Superior temporal gyrus (tissue), 1 donor: ENCODE measurements at regions not wholly inside any gene's neighbourhood (a gene's known extent, or its start where the extent isn't known, plus 50 kb on each side); places are given as distances from the start of the nearest gene placed in this dataset.

Source experiments
- DNase-seq: peaks from one replicate; pipeline ENCODE4 v3.0.0-alpha.2; 2016; ENCODE audit errors: extremely low spot score

- no peak for DNase-seq
Measured at GRCh38 chr16:51085271-51085670, 65.8 kb downstream of the SALL1 start.

GRCh38 chr16:51084074-51084928 is 66.8 kb downstream of the SALL1 start:
- DNase-seq, result no peak

DNA sequence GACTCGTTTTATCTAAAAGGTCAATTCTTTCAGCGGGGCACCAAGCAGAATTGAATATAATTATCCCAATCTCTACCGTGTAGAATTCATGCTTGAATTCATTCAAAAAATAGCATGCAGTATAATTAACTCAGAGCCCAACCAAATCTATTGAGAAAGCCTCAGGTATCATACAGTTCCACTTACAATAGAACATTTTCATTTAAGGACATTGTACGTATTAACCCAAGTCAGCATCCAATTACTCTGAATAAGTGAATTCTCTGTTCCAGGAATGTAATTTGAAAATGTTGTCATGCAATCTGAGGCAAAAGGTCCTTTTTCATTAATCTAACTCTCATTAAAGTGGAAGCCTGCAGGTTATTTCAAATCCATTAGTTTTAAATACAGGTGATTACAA is 78.5 kb downstream of the SALL1 start:
- no peak for DNase-seq

DNA sequence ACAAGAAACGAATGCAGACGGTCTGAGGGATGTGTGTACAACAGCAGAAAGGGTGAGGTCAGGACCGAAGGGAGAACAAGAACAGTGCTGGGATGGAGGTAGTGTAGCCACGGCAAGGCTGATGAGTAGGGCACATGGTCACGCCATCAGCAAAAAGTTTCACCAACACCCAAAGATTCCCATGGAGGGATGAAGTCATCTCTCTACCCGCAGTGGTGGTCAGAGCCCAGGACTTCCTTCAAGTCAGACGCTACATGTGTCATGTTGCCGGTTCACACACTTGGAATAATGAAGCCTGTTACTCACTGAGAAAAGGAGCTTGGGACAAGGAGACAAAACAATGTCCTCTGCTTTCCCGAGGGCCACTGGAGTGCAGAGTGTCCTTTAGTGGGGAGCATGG is 79.7 kb downstream of the SALL1 start:
- no peak for DNase-seq

DNA sequence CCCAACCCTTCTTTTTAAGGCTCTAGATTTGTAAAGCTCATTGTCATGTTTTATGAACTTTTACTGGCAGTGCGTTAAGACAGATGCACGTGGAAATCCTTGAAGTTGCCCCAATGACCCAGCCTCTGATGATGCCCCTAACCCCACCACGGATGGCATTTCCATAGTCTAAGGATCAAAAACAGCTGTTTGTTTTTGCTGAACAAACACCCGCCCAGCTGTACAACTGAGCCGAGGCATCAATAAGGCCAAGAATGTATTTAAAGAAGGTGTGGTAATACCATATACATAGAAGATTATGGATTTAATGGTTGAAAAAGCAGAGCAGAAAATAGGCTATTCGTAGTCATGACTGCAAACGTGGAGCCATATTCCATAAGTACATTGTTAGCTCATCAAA is 83.7 kb downstream of the SALL1 start:
- DNase-seq, result no peak

DNA sequence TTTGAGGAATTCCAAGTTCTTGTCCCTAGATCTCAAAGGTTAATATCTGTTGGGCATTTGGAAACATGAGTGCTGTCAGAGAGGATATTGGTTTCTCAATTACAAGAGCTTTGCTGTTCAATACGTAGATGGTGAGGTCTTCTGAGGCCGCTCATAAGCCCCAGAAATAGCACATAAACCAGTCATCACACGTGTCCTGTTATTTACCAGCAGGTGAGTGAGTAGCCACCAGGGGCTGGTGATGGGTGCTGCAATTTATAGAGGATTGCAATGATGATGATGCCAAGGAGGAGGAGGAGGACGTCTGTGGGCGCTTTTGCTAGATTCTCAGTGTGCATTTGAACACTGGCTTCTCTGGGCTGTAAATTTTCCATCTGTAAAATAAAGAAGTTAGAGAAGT is 89.0 kb downstream of the SALL1 start:
- DNase-seq, result no peak

DNA sequence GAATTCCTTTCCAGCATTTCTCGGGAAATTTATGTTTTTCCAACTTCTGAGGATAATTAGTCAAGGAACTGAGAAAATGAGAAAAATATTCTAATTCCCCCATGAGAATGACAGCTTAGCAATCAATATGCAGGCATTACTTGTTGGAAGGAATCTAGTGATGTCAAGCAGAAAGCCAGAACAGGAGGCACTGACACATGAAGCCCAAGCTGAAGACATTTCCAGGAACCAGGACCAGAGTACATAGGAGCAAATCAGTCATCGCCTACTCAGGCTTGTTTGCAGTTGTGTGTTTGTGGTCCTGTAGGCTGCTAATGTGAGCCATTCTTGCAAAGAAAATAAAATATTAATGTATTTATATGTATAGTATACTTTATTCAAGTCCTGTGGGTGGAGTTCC is 89.7 kb downstream of the SALL1 start:
- no peak for DNase-seq

- peak; percentile 80 for DNase-seq
Measured at GRCh38 chr16:51057969-51058337, 93.1 kb downstream of the SALL1 start.

DNA sequence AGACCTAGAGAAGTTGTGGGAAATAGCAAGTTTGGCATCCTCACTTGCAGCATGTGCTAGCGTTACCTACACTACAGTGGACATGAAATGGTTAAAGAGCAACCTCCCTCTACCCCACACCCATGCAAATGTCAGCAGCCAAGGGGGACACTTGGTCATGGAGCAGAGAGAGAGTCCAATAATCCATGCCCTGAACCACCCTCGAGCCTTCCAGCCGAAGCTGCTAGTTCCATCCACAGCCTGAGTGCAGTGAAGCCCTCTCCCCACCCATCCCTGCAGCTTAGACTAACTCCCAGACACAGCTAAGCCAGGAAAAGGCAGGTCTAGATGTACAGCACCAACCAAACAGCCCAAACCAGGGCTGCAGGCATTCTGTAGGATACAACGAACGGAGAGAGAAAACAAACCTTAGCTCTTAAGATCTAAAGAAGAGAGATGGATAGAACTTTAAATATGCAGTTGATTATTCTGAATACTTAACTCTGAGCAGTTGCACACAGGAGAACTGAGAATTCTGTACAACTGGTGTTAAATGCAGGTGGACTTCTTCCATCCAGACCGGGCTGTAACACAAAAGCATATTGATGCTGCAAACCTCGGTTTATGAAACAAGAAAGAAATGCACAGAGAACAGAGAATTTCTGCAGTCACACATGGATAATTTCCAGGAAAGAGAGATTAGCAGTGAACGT is 93.8 kb downstream of the SALL1 start:
- peak; percentile 67 for DNase-seq

DNA sequence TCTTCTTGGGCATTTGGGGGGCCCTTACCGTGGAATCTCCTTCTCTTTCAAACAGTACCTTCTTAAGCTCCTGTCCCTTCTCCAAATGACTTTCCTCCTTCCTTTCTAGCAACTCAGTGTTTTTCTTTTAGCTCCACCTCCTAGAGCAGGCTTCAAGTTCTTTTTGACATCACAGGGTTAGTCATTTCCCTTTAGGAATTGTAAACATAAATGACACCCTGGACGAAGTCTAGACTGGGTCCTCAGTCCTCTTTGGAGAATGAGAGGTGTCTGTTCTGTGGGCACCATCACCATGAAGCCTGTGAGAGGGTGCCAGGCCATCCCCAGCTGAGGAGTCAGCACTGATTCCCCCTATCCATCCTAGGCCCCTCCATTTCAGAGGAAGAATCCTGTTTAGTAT is 94.7 kb downstream of the SALL1 start:
- no peak for DNase-seq

- no peak for DNase-seq
Measured at GRCh38 chr16:51055434-51055833, 95.6 kb downstream of the SALL1 start.

- DNase-seq, result no peak
Measured at GRCh38 chr16:51053775-51054174, 97.3 kb downstream of the SALL1 start.

GRCh38 chr16:51051671-51052070 is 99.4 kb downstream of the SALL1 start:
- DNase-seq, result no peak

DNA sequence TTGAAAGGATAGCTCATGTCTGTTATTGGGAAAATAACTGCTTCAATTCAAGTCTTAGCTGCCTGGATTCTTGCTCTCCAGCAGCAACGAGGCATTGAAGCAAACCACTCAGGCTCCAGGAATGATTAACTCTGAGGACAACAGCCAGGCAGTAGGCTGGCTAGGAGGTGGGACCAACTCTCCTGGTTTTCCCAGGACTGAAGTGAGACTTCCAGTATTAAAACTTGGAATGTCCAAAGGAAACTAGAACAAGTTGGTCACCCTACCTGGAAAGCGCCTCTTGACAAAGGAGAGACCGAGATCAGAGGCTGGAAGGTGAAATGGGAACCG is 100.7 kb downstream of the SALL1 start:
- DNase-seq, result no peak

DNA sequence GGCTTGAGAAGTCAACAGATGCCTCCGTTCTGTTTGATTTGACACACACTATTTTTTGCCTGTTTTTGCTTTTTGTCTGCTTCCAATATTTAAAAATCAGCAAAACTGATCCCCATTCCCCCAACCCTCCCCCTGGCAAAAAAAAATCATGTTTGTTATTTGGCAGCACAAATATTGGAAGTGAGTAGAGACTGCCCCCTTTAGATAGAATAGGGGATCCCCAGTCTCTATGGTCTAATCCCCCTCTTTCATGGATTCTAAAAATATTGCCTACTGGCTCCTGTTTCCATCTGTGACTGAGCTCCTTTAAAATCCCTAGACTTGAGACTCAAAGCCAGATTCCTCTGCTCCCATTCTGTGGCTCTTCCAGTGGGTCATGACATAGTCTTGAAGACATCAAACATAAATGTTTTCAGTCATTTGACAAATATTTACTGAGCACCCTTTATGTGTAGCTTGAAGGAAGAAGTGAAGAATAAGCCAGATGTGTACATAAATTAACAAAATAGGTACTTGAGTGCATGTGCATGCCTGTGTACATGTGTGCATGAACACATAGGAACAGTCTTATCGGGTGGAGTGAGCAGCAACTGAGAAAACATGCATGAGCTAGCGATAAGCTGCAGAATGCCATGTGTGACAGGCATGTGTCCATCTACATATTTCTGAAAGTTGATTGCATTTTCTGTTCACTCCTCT is 101.2 kb downstream of the SALL1 start:
- no peak for DNase-seq

DNA sequence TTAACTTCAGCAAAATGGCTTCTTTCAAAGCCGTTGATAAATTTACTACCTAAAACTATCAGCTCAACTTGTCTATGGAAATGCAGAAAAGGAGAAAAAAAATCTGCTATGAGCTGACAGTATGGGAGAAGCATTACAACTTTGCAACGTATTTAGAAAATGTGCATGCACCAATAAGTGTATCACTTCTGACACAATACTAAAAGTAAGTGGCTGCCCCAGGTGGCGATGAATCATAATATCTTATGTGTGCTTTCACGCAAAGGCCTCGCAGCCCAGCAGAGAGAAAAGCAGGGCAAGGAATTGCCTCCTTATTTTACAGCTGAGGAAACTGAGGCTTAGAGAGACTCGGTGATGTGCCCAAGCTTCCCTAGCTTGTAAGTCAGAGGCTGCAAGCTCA is 101.8 kb downstream of the SALL1 start:
- no peak for DNase-seq

DNA sequence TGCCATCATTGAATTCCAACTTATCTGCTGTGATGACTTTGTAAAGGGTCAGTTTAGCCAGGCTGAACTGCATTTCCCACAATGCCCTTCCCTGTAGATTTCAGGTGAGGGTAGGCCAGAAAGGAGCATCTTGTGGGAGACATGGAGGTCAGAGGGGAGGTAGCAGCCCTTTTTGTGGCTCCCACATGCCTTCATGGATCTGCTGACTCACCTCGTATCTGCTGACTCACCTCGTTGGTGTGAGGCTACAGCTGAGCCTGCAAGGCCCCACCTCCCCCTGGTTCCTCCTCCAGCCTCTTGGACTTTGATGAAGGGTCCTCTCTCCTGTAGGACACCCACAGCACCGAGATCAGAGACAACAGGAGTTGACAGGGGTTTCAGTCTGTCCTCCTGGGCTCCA is 102.5 kb downstream of the SALL1 start:
- DNase-seq, result no peak

GRCh38 chr16:51045794-51046193 is 105.3 kb downstream of the SALL1 start:
- no peak for DNase-seq

DNA sequence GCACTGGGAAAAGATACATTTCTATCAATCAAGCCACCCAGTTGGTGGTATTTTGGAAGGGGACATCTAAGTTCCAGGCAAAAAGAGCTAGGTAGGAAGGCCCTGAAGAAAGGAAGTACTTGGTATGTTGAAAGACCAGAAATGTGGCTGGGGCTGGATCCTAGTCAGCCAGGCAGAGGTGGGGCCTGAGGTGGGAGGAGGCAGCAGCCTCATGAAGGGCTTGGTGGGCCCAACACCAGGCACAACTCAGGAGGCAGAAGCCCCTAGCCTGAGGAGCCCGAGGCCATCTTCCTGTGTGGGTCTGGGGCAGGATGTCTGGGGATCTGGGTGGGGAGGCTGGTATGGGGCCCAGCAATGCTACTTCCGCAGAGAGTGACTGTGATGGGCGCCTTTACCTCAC is 105.9 kb downstream of the SALL1 start:
- DNase-seq, result no peak

DNA sequence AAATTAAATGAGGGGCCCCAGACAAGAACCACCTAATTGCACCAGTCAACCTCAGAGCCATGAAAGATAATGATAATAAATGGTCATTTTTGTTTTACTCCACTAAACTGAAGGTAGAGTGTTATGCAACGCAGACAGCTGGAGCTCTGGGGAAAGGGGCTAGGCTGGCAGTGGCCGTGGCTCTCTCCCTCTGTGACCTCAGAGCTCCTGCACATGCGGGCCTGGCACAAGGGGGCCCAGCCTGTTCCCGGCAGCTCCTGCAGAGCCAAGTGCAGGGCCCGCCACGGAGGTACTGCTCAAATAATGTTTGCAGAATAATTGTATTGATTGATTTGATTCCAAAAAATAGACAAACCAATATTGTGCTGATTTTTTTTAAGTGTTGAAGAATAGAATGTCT is 109.5 kb downstream of the SALL1 start:
- no peak for DNase-seq

DNA sequence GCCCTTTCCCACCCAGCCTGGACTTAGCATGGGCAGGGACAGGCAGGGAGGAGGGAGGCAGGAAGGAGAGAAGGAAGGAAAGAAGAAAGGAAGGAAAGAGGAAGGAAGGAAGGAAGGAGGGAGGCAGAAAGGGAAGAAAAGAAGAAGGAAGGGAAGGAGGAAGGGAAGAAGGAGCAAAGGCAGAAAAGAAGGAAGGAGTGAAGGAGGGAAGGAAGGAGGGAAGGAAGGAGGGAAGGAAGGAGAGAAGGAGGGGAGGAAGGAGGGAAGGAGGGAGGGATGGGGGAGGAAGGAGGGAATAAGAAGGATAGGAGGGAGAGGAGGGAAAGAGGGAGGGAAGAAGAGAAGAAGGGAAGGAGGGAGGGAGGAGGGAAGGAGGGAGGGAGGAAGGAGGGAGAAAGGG is 110.4 kb downstream of the SALL1 start:
- DNase-seq, result no peak

GRCh38 chr16:51039638-51040331 is 111.3 kb downstream of the SALL1 start:
- DNase-seq, result no peak
